ENCODE measurements at regions not wholly inside any gene's neighbourhood (a gene's known extent, or its start where the extent isn't known, plus 50 kb on each side); places are given as distances from the start of the nearest gene placed in this dataset.

DNA sequence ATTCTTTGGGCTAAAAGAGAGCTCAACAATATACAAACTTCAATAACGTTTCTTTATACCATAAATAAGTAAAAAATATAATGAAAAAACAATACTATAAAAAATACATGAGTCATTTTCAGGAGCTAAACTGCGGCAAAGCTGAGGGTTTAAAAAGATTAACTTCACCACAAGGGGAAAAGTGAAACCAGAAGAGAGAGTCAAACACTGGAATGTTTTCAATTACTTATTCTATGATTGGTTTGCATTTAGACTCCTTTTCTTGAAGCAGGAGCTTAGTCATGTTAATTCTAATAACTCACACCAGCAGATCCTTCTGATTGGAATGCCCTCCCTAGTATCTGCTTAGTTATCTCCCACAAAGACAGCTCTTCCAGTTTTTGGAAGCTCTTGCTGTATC is 627.3 kb downstream of the UTRN start:
- Histone ChIP-seq H3K27me3 (no peaks in the 10 kb centered on the region), H3K4me1 (no peaks in the 10 kb centered on the region), H3K27ac (no peak overlapping the region), H3K36me3 (no peaks in the 10 kb centered on the region), H3K4me3 (no peak overlapping the region), H3K9me3 (no peaks in the 10 kb centered on the region)
- TF ChIP-seq, protein P1, sequence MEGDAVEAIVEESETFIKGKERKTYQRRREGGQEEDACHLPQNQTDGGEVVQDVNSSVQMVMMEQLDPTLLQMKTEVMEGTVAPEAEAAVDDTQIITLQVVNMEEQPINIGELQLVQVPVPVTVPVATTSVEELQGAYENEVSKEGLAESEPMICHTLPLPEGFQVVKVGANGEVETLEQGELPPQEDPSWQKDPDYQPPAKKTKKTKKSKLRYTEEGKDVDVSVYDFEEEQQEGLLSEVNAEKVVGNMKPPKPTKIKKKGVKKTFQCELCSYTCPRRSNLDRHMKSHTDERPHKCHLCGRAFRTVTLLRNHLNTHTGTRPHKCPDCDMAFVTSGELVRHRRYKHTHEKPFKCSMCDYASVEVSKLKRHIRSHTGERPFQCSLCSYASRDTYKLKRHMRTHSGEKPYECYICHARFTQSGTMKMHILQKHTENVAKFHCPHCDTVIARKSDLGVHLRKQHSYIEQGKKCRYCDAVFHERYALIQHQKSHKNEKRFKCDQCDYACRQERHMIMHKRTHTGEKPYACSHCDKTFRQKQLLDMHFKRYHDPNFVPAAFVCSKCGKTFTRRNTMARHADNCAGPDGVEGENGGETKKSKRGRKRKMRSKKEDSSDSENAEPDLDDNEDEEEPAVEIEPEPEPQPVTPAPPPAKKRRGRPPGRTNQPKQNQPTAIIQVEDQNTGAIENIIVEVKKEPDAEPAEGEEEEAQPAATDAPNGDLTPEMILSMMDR (IDR thresholded peaks at IDR 0.05), result no peak
- TF ChIP-seq POLR2AphosphoS5 (IDR thresholded peaks at IDR 0.05) (no peak), EP300 (IDR thresholded peaks at IDR 0.05) (no peak), POLR2A (IDR thresholded peaks at IDR 0.05) (no peak)
- DNase-seq (ENCODE audit: low spot score in 2 of 2), result no peak
- WGBS, result 30% methylated on average over 2 of the region's 2 CpGs

GRCh38 chr6:144918073-144918472 is 632.9 kb downstream of the UTRN start:
- H3K4me3 ChIP-seq, result no peak overlapping the region
- DNase-seq (ENCODE audit: low spot score in 2 of 2), result no peak
- no peaks in the 10 kb centered on the region for H3K4me1 ChIP-seq
- H3K9me3 ChIP-seq, result no peaks in the 10 kb centered on the region
- no peak for TF ChIP-seq POLR2AphosphoS5 (IDR thresholded peaks at IDR 0.05)
- no peak for TF ChIP-seq POLR2A (IDR thresholded peaks at IDR 0.05)
- no peak for TF ChIP-seq EP300 (IDR thresholded peaks at IDR 0.05)
- TF ChIP-seq, protein P1 (IDR thresholded peaks at IDR 0.05), result no peak
- H3K27me3 ChIP-seq, result no peaks in the 10 kb centered on the region
- 95% methylated on average over 4 of the region's 4 CpGs for WGBS
- no peak overlapping the region for H3K27ac ChIP-seq
- H3K36me3 ChIP-seq, result no peaks in the 10 kb centered on the region

- Histone ChIP-seq H3K9me3 (no peaks in the 10 kb centered on the region), H3K27ac (no peak overlapping the region), H3K36me3 (no peaks in the 10 kb centered on the region), H3K4me3 (no peak overlapping the region), H3K4me1 (no peaks in the 10 kb centered on the region), H3K27me3 (no peaks in the 10 kb centered on the region)
- DNase-seq (ENCODE audit: low spot score in 2 of 2), result no peak
- WGBS, result 72% methylated on average over 2 of the region's 2 CpGs
- TF ChIP-seq, protein P1 (IDR thresholded peaks at IDR 0.05), result no peak
- TF ChIP-seq POLR2A (IDR thresholded peaks at IDR 0.05), result no peak
- no peak for TF ChIP-seq POLR2AphosphoS5 (IDR thresholded peaks at IDR 0.05)
- TF ChIP-seq EP300 (IDR thresholded peaks at IDR 0.05), result no peak
Observed at GRCh38 chr6:144919560-144919959, 634.4 kb downstream of the UTRN start.

GRCh38 chr6:144920391-144920961 is 635.3 kb downstream of the UTRN start:
- no peaks in the 10 kb centered on the region for H3K27me3 ChIP-seq
- no peak overlapping the region for H3K27ac ChIP-seq
- WGBS, result 81% methylated on average over 4 of the region's 4 CpGs
- H3K4me1 ChIP-seq, result no peaks in the 10 kb centered on the region
- no peak for DNase-seq (ENCODE audit: low spot score in 2 of 2)
- TF ChIP-seq POLR2AphosphoS5 (IDR thresholded peaks at IDR 0.05) (no peak), EP300 (IDR thresholded peaks at IDR 0.05) (no peak), POLR2A (IDR thresholded peaks at IDR 0.05) (no peak)
- TF ChIP-seq, protein P1 (IDR thresholded peaks at IDR 0.05), result no peak
- no peaks in the 10 kb centered on the region for H3K9me3 ChIP-seq
- H3K4me3 ChIP-seq, result no peak overlapping the region
- H3K36me3 ChIP-seq, result no peaks in the 10 kb centered on the region

GRCh38 chr6:144921206-144921975 is 636.3 kb downstream of the UTRN start:
- WGBS, result 56% methylated on average over 6 of the region's 6 CpGs
- Histone ChIP-seq H3K27me3 (no peaks in the 10 kb centered on the region), H3K9me3 (no peaks in the 10 kb centered on the region), H3K27ac (no peak overlapping the region), H3K4me3 (no peak overlapping the region), H3K4me1 (no peaks in the 10 kb centered on the region), H3K36me3 (no peaks in the 10 kb centered on the region)
- no peak for DNase-seq (ENCODE audit: low spot score in 2 of 2)
- TF ChIP-seq POLR2A (IDR thresholded peaks at IDR 0.05), result no peak
- TF ChIP-seq POLR2AphosphoS5 (IDR thresholded peaks at IDR 0.05), result no peak
- TF ChIP-seq EP300 (IDR thresholded peaks at IDR 0.05), result no peak
- TF ChIP-seq, protein P1 (IDR thresholded peaks at IDR 0.05), result no peak

All from suprapubic skin (tissue), 4 donors.